Thoracic aorta (tissue), 2 donors: ENCODE measurements at regions not wholly inside any gene's neighbourhood (a gene's known extent, or its start where the extent isn't known, plus 50 kb on each side); places are given as distances from the start of the nearest gene placed in this dataset.

ENCODE experiments used
- ATAC-seq: fragments of 150-250 bp; one replicate; pipeline ENCODE4 v1.8.0; 2017; ENCODE audit warnings: low read depth; ENCODE audit not compliant: insufficient number of reproducible peaks, low FRiP score
- DNase-seq: peaks from one replicate; pipeline ENCODE4 v3.0.0-alpha.2; 2020; ENCODE audit warnings: low spot score
- H3K27ac ChIP-seq, 2 donors: fragments of 200-600 bp; sonication (generic); 1 replicate in 1 of 2; 2 replicates in 1 of 2; pipeline ENCODE4 v1.5.1; 2016; ENCODE audit warnings: mild to moderate bottlenecking in 2 of 2, moderate library complexity in 2 of 2
- H3K27me3 ChIP-seq: fragments of 200-600 bp; sonication (generic); replicated peaks from 2 replicates; pipeline ENCODE4 v1.6.0; 2016; ENCODE audit warnings: mild to moderate bottlenecking; ENCODE audit not compliant: insufficient read depth
- H3K36me3 ChIP-seq: fragments of 200-600 bp; sonication (generic); one replicate; pipeline ENCODE4 v1.5.1; 2016
- H3K4me1 ChIP-seq, 2 donors: fragments of 200-600 bp; sonication (generic); 1 replicate in 1 of 2; 2 replicates in 1 of 2; pipeline versions ENCODE4 v1.5.1 to v1.6.0; 2016; ENCODE audit warnings: low read depth in 2 of 2, mild to moderate bottlenecking in 1 of 2; ENCODE audit not compliant: control insufficient read depth in 1 of 2
- H3K4me3 ChIP-seq: fragments of 200-600 bp; sonication (generic); 2 replicates; pipeline ENCODE4 v1.5.1; 2016; ENCODE audit warnings: mild to moderate bottlenecking
- H3K9me3 ChIP-seq: fragments of 200-600 bp; sonication (generic); 2 replicates; pipeline ENCODE4 v1.5.1; 2016
- TF ChIP-seq, protein P1 (sequence below): fragments of 200-600 bp; sonication (generic); IDR thresholded peaks from one replicate; pipeline ENCODE4 v1.5.1; 2019; ENCODE audit warnings: antibody characterized with exemption

DNA sequence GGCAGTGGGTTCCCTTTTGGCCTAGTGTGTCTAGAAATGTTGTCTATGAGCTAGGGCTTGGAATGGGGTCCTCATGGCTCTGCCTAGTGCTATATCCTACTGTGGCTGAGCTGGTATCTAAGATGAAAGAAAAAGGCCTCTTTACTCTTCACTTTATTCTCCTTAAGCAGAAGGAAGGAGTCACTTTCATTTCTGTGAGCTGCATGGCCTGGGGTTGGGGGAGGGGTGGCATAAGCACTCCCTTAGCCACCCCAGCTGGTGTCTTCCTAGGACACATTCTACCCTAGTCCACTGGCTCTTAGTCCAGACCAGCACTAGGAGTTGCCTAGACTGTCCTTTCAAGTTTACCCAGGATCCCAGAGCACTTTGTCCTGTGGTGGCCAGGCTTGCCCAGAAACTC lies 1148.9 kb upstream of the CNTN5 start:
- Histone ChIP-seq H3K4me1 (no peaks in the 10 kb centered on the region), H3K4me3 (no peak overlapping the region)

DNA sequence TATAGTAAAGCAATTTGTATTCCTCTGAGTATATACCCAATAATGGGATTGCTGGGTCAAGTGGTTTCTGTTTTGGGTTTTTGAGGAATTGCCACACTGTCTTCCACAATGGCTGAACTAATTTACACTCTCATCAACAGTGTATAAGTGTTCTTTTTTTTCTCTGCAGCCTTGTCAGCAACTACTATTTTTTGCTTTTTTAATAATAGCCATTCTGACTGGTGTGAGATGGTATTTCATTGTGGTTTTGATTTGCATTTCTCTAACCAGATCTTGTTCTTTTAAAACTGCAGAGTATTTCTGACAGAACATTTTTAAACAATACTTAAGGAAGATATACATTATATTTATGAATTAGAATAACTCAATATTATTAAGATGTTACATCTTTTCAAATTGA lies 1140.5 kb upstream of the CNTN5 start:
- no peaks in the 10 kb centered on the region for H3K27me3 ChIP-seq
- ATAC-seq (no peak), DNase-seq (no peak)
- H3K9me3 ChIP-seq, result no peaks in the 10 kb centered on the region
- TF ChIP-seq, protein P1, sequence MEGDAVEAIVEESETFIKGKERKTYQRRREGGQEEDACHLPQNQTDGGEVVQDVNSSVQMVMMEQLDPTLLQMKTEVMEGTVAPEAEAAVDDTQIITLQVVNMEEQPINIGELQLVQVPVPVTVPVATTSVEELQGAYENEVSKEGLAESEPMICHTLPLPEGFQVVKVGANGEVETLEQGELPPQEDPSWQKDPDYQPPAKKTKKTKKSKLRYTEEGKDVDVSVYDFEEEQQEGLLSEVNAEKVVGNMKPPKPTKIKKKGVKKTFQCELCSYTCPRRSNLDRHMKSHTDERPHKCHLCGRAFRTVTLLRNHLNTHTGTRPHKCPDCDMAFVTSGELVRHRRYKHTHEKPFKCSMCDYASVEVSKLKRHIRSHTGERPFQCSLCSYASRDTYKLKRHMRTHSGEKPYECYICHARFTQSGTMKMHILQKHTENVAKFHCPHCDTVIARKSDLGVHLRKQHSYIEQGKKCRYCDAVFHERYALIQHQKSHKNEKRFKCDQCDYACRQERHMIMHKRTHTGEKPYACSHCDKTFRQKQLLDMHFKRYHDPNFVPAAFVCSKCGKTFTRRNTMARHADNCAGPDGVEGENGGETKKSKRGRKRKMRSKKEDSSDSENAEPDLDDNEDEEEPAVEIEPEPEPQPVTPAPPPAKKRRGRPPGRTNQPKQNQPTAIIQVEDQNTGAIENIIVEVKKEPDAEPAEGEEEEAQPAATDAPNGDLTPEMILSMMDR, result no peak
- no peak overlapping the region for H3K27ac ChIP-seq
- no peak overlapping the region for H3K4me3 ChIP-seq
- H3K4me1 ChIP-seq, result no peaks in the 10 kb centered on the region
- H3K36me3 ChIP-seq, result no peaks in the 10 kb centered on the region

More for the DNA sequence above, 1148.9 kb upstream of the CNTN5 start:
- H3K9me3 ChIP-seq, result no peaks in the 10 kb centered on the region
- DNase-seq (no peak), ATAC-seq (no peak)
- H3K27ac ChIP-seq, result no peak overlapping the region
- TF ChIP-seq, protein P1, result no peak
- no peaks in the 10 kb centered on the region for H3K27me3 ChIP-seq
- no peaks in the 10 kb centered on the region for H3K36me3 ChIP-seq

DNA sequence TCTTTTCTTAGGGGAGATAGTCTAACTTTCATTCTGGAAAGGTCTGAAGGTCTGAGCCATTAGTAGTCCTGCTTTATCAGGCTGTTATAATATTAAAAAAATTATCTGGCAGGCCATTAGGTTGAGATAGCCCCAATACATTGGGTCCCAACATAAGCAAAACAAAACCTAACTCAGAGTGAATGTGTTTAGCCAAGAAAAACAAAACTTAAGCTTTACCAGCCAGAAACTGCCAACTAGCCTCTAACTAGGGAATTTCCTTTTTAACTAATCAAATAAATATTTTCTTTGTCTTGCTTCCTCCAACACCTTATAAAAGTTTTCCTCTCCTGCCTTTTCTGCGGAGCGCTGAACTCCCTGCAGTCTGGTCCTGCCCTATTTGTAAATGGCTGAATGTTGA lies 1137.7 kb upstream of the CNTN5 start:
- no peak overlapping the region for H3K27ac ChIP-seq
- no peaks in the 10 kb centered on the region for H3K36me3 ChIP-seq
- no peaks in the 10 kb centered on the region for H3K27me3 ChIP-seq
- DNase-seq (no peak), ATAC-seq (no peak)
- TF ChIP-seq, protein P1, result no peak
- H3K4me3 ChIP-seq, result no peak overlapping the region
- H3K4me1 ChIP-seq, result no peaks in the 10 kb centered on the region
- no peaks in the 10 kb centered on the region for H3K9me3 ChIP-seq

DNA sequence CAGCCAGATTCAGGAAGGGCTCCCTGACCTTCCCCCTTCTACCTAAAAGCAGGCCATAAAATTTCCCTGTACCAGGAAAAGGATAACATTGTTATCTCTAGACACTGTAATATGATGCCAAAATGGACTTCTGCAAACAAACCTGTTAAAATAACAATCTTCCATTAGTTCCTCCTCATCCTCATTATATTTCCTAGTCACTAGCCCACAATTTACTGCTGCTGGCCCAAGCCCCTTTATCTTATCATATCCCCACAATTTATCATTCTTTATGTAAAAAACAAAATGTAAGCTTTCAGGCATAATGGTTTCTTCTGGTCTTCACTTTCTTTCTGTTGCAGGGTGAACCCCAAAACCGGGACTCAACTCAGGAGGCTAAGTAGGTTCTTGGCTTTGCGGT lies 1132.1 kb upstream of the CNTN5 start:
- Histone ChIP-seq H3K27ac (no peak overlapping the region), H3K36me3 (no peaks in the 10 kb centered on the region), H3K4me3 (no peak overlapping the region), H3K9me3 (no peaks in the 10 kb centered on the region), H3K4me1 (no peaks in the 10 kb centered on the region), H3K27me3 (no peaks in the 10 kb centered on the region)
- ATAC-seq (no peak), DNase-seq (no peak)
- TF ChIP-seq, protein P1, result no peak

DNA sequence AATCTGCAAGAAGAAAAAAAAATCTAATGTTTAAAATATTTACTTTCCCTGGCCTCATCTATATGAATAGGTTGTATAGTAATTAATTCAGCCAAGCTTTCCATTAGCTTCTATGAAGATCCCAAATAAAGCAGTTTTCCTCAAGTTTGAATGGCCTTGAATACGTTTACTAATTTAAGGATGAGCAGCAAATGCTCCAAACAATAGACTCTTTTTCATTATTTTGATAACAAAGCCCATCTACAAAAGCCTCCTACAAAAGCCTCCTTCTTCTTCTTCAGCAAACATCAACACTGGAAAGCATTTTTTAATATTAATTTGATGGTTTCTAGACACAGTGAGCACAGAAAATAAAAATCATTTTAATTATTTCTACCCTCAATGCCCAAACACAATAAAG lies 1130.3 kb upstream of the CNTN5 start:
- Histone ChIP-seq H3K4me3 (no peak overlapping the region), H3K9me3 (no peaks in the 10 kb centered on the region), H3K36me3 (no peaks in the 10 kb centered on the region), H3K27me3 (no peaks in the 10 kb centered on the region), H3K4me1 (no peaks in the 10 kb centered on the region), H3K27ac (no peak overlapping the region)
- ATAC-seq, result no peak
- TF ChIP-seq, protein P1, result no peak
- no peak for DNase-seq
